ENCODE measurements at regions not wholly inside any gene's neighbourhood (a gene's known extent, or its start where the extent isn't known, plus 50 kb on each side); places are given as distances from the start of the nearest gene placed in this dataset.

DNA sequence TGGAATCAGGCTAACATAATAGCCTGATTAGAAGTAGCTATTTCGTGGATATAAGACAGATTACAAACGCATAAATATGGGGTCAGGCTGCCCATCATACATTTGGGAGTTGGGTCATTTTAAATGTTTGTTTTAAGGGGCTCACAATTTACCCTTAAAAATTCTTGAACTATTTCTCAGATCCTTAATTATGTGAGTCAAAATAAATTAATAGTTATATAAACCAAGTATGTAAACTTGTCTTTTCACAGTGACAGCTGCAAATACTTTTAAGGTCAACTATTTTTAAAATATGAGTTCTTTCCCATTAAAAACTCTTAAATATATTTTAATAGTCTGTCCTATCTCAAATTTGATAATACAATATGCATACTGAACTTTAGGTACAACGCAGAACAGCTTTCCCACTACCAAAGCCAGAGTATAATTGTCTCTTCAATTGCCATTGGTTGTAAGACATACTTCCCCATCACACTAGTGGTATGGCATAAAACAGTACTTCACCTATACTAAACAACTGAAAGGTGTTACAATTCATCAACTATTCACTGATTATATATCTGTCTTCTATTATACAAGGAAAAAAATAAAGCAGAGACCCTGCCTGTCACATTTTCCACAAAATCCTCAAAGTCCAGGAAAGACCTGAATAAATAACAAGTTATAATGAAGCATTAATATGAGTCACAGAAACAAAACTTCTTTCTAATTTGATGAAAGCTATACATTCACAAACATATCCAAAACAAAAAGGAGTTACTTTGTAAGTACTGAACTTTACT, 80.8 kb upstream of the COL21A1 start:
- TF ChIP-seq JUNB (IDR thresholded peaks at IDR 0.05; ENCODE audit: unreplicated experiment) = no peak
- TF ChIP-seq EZH2 (IDR thresholded peaks at IDR 0.05; ENCODE audit: low read depth, unreplicated experiment) = no peak
- TF ChIP-seq, protein P1, sequence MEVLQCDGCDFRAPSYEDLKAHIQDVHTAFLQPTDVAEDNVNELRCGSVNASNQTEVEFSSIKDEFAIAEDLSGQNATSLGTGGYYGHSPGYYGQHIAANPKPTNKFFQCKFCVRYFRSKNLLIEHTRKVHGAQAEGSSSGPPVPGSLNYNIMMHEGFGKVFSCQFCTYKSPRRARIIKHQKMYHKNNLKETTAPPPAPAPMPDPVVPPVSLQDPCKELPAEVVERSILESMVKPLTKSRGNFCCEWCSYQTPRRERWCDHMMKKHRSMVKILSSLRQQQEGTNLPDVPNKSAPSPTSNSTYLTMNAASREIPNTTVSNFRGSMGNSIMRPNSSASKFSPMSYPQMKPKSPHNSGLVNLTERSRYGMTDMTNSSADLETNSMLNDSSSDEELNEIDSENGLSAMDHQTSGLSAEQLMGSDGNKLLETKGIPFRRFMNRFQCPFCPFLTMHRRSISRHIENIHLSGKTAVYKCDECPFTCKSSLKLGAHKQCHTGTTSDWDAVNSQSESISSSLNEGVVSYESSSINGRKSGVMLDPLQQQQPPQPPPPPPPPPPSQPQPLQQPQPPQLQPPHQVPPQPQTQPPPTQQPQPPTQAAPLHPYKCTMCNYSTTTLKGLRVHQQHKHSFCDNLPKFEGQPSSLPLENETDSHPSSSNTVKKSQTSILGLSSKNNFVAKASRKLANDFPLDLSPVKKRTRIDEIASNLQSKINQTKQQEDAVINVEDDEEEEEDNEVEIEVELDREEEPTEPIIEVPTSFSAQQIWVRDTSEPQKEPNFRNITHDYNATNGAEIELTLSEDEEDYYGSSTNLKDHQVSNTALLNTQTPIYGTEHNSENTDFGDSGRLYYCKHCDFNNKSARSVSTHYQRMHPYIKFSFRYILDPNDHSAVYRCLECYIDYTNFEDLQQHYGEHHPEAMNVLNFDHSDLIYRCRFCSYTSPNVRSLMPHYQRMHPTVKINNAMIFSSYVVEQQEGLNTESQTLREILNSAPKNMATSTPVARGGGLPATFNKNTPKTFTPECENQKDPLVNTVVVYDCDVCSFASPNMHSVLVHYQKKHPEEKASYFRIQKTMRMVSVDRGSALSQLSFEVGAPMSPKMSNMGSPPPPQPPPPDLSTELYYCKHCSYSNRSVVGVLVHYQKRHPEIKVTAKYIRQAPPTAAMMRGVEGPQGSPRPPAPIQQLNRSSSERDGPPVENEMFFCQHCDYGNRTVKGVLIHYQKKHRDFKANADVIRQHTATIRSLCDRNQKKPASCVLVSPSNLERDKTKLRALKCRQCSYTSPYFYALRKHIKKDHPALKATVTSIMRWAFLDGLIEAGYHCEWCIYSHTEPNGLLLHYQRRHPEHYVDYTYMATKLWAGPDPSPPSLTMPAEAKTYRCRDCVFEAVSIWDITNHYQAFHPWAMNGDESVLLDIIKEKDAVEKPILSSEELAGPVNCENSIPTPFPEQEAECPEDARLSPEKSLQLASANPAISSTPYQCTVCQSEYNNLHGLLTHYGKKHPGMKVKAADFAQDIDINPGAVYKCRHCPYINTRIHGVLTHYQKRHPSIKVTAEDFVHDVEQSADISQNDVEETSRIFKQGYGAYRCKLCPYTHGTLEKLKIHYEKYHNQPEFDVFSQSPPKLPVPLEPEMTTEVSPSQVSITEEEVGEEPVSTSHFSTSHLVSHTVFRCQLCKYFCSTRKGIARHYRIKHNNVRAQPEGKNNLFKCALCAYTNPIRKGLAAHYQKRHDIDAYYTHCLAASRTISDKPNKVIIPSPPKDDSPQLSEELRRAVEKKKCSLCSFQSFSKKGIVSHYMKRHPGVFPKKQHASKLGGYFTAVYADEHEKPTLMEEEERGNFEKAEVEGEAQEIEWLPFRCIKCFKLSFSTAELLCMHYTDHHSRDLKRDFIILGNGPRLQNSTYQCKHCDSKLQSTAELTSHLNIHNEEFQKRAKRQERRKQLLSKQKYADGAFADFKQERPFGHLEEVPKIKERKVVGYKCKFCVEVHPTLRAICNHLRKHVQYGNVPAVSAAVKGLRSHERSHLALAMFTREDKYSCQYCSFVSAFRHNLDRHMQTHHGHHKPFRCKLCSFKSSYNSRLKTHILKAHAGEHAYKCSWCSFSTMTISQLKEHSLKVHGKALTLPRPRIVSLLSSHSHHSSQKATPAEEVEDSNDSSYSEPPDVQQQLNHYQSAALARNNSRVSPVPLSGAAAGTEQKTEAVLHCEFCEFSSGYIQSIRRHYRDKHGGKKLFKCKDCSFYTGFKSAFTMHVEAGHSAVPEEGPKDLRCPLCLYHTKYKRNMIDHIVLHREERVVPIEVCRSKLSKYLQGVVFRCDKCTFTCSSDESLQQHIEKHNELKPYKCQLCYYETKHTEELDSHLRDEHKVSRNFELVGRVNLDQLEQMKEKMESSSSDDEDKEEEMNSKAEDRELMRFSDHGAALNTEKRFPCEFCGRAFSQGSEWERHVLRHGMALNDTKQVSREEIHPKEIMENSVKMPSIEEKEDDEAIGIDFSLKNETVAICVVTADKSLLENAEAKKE (CRISPR knock-in tag; IDR thresholded peaks at IDR 0.05) = no peak
- TF ChIP-seq, protein P2, sequence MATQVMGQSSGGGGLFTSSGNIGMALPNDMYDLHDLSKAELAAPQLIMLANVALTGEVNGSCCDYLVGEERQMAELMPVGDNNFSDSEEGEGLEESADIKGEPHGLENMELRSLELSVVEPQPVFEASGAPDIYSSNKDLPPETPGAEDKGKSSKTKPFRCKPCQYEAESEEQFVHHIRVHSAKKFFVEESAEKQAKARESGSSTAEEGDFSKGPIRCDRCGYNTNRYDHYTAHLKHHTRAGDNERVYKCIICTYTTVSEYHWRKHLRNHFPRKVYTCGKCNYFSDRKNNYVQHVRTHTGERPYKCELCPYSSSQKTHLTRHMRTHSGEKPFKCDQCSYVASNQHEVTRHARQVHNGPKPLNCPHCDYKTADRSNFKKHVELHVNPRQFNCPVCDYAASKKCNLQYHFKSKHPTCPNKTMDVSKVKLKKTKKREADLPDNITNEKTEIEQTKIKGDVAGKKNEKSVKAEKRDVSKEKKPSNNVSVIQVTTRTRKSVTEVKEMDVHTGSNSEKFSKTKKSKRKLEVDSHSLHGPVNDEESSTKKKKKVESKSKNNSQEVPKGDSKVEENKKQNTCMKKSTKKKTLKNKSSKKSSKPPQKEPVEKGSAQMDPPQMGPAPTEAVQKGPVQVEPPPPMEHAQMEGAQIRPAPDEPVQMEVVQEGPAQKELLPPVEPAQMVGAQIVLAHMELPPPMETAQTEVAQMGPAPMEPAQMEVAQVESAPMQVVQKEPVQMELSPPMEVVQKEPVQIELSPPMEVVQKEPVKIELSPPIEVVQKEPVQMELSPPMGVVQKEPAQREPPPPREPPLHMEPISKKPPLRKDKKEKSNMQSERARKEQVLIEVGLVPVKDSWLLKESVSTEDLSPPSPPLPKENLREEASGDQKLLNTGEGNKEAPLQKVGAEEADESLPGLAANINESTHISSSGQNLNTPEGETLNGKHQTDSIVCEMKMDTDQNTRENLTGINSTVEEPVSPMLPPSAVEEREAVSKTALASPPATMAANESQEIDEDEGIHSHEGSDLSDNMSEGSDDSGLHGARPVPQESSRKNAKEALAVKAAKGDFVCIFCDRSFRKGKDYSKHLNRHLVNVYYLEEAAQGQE (IDR thresholded peaks at IDR 0.05; ENCODE audit: unreplicated experiment) = no peak
- no peak for TF ChIP-seq ZNF114 (CRISPR knock-in tag; IDR thresholded peaks at IDR 0.05)
- TF ChIP-seq EZH2phosphoT487 (IDR thresholded peaks at IDR 0.05; ENCODE audit: unreplicated experiment) = no peak
- TF ChIP-seq POLR2AphosphoS5 (IDR thresholded peaks at IDR 0.05; ENCODE audit: low read depth) = no peak
- no peak overlapping the region for H3K27ac ChIP-seq (ENCODE audit: low read depth)
- H3K4me3 ChIP-seq = no peak overlapping the region
- no peaks in the 10 kb centered on the region for H3K36me3 ChIP-seq (ENCODE audit: insufficient read depth)
- Mint-ChIP-seq H3K9me3 (no peaks in the 10 kb centered on the region), H3K27me3 (ENCODE audit: insufficient read depth, low read depth, poor library complexity) (no peaks in the 10 kb centered on the region), H3K27ac (no peak overlapping the region), H3K4me3 (no peak overlapping the region), H3K36me3 (ENCODE audit: low read depth) (no peaks in the 10 kb centered on the region), H3K4me1 (no peaks in the 10 kb centered on the region)
- DNase-seq (ENCODE audit: low spot score) (no peak), ATAC-seq (no peak)
- no peaks in the 10 kb centered on the region for H3F3A ChIP-seq (replicated peaks; ENCODE audit: low read depth)
- no peaks in the 10 kb centered on the region for H3K27me3 ChIP-seq (ENCODE audit: insufficient read depth)
- no peaks in the 10 kb centered on the region for H3K4me1 ChIP-seq (ENCODE audit: insufficient read depth)
- H3K79me2 ChIP-seq (replicated peaks; ENCODE audit: insufficient read depth) = no peaks in the 10 kb centered on the region
- H3K4me2 ChIP-seq = no peak overlapping the region
- no peaks in the 10 kb centered on the region for H3K9me2 ChIP-seq (ENCODE audit: insufficient read depth)
- no peaks in the 10 kb centered on the region for H4K20me1 ChIP-seq (replicated peaks; ENCODE audit: insufficient read depth)
- H2AFZ ChIP-seq = no peak overlapping the region
